Suppressor macrophage treated with lipopolysaccharide for 1 hour (primary cell): ENCODE measurements at regions not wholly inside any gene's neighbourhood (a gene's known extent, or its start where the extent isn't known, plus 50 kb on each side); places are given as distances from the start of the nearest gene placed in this dataset.
"Not testable (repeated sequence)": the region's sequence is repeated elsewhere in the genome, so short reads cannot be mapped to it uniquely, and the experiment has no call there.

ENCODE experiments used
- DNase-seq, 3 donors: peaks; one replicate each; pipeline ENCODE4 v3.0.0-alpha.2; 2020 to 2022

GRCh38 chr15:30845536-30845935 lies 58.2 kb upstream of the FAN1 start:
- DNase-seq, result not testable (repeated sequence)
